ENCODE measurements at regions not wholly inside any gene's neighbourhood (a gene's known extent, or its start where the extent isn't known, plus 50 kb on each side); places are given as distances from the start of the nearest gene placed in this dataset.
"Not testable (repeated sequence)": the region's sequence is repeated elsewhere in the genome, so short reads cannot be mapped to it uniquely, and the experiment has no call there.

DNA sequence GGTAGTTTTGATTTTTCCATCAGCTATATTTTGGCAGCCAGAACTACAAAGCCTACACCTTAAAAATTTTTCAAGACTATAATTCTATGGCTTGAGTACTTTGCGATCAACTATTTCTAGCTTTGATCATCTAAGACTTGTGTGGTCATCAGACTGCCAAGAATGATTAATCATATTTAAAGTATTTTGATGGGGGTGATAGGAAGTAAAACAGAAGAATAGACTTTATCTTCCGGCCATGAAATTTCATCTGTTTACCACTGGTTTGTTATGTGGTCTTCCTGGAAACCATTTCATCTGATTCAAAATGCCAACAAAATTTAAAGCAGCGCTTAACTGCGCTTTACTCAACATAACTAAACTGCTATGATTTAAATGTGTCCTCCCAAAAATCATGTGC, 706.8 kb downstream of the TRHDE start:
- 92 to 97% (median 93%) methylated on average over 4 of the region's 4 CpGs for WGBS, 3 donors
- no peaks in the 10 kb centered on the region for H3K27me3 ChIP-seq (ENCODE audit: insufficient read depth in 3 of 3, low read length in 2 of 3)
- H3K4me3 ChIP-seq: no peak overlapping the region
- ATAC-seq: no peak
- no peaks in the 10 kb centered on the region for H3K4me1 ChIP-seq
- intact Hi-C loops (cut with DNase I): no loop called here
- no peak for DNase-seq
- H3K36me3 ChIP-seq (ENCODE audit: insufficient read depth in 1 of 2, low read depth in 1 of 2): no peaks in the 10 kb centered on the region
- TF ChIP-seq, protein P1, sequence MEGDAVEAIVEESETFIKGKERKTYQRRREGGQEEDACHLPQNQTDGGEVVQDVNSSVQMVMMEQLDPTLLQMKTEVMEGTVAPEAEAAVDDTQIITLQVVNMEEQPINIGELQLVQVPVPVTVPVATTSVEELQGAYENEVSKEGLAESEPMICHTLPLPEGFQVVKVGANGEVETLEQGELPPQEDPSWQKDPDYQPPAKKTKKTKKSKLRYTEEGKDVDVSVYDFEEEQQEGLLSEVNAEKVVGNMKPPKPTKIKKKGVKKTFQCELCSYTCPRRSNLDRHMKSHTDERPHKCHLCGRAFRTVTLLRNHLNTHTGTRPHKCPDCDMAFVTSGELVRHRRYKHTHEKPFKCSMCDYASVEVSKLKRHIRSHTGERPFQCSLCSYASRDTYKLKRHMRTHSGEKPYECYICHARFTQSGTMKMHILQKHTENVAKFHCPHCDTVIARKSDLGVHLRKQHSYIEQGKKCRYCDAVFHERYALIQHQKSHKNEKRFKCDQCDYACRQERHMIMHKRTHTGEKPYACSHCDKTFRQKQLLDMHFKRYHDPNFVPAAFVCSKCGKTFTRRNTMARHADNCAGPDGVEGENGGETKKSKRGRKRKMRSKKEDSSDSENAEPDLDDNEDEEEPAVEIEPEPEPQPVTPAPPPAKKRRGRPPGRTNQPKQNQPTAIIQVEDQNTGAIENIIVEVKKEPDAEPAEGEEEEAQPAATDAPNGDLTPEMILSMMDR (IDR thresholded peaks at IDR 0.05): no peak
- no peak overlapping the region for H3K27ac ChIP-seq
- no peaks in the 10 kb centered on the region for H3K9me3 ChIP-seq

DNA sequence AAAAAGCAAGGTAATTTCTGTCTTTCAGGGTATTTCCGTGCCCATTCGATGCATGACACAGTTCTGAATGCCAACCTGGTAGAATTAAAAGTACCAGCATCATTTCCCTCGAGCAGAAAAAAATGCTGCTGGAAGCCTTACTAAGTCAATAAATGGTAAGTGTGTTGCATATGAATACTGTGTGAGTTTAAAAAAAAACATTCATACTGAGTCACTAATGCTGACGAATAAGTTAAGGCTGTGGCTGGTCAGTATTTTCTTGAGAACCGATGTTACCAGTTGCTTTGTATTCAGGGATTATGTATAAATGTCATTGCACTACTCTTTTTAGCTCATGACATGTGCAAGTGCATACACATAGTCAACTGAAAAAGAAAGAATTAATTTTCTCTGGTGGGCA, 710.2 kb downstream of the TRHDE start:
- DNase-seq (no peak), ATAC-seq (no peak)
- Histone ChIP-seq H3K9me3 (no peaks in the 10 kb centered on the region), H3K27ac (no peak overlapping the region), H3K4me3 (no peak overlapping the region), H3K4me1 (no peaks in the 10 kb centered on the region), H3K27me3 (ENCODE audit: insufficient read depth in 3 of 3, low read length in 2 of 3) (no peaks in the 10 kb centered on the region), H3K36me3 (ENCODE audit: insufficient read depth in 1 of 2, low read depth in 1 of 2) (no peaks in the 10 kb centered on the region)
- intact Hi-C loops (cut with DNase I): no loop called here
- 79 to 82% (median 81%) methylated on average over 5 of the region's 5 CpGs for WGBS, 3 donors
- TF ChIP-seq, protein P1 (IDR thresholded peaks at IDR 0.05): no peak

DNA sequence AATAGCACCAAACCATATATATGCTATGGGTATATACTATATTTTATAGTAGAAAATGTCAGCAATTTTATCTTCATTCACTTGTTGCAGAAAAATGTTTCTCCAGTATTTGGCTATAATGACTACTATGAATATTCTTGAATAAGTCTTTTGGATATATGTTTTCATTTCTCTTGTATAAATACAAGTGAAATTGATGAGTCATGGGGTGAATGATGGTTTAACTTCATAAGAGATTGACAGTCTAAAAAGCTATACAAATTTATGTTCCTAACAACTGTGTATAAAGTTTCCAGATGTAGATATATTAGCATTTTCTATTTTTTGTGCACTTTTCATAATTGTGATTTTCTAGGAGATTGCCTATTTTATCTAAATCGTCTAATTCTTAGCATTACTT, 714.8 kb downstream of the TRHDE start:
- DNase-seq (no peak), ATAC-seq (no peak)
- no peaks in the 10 kb centered on the region for H3K4me1 ChIP-seq
- no peaks in the 10 kb centered on the region for H3K9me3 ChIP-seq
- WGBS, 3 donors: 72 to 92% (median 84%) methylated on average over 1 of the region's 1 CpG
- H3K36me3 ChIP-seq (ENCODE audit: insufficient read depth in 1 of 2, low read depth in 1 of 2): no peaks in the 10 kb centered on the region
- no peak overlapping the region for H3K27ac ChIP-seq
- no peaks in the 10 kb centered on the region for H3K27me3 ChIP-seq (ENCODE audit: insufficient read depth in 3 of 3, low read length in 2 of 3)
- intact Hi-C loops (cut with DNase I): no loop called here
- H3K4me3 ChIP-seq: no peak overlapping the region
- TF ChIP-seq, protein P1 (IDR thresholded peaks at IDR 0.05): no peak

DNA sequence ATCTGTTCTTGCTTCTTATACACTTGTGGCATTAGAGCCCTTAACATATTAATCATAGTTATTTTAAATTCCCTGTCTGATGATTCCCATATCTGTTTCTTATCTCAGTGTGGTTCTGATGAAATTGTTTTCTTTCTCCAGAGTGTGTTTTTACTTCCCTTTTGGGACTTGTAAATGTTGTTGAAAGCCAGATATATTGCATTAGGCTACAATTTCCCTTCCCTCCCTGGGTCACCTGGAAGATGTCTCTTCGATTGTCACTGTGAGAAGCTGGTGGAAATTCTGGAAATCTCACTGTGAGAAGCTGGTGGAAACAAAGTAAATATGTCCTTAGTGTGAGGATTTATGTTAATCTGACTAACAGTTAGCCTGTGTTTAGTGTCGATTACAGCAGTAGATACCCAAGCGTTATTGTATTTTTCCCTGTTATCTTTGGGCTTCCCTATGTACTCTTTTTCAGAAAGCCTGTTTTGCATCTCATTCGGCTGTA, 717.3 kb downstream of the TRHDE start:
- ATAC-seq (no peak), DNase-seq (no peak)
- H3K27me3 ChIP-seq (ENCODE audit: insufficient read depth in 3 of 3, low read length in 2 of 3): no peaks in the 10 kb centered on the region
- H3K36me3 ChIP-seq (ENCODE audit: insufficient read depth in 1 of 2, low read depth in 1 of 2): no peaks in the 10 kb centered on the region
- H3K27ac ChIP-seq: no peak overlapping the region
- H3K4me3 ChIP-seq: no peak overlapping the region
- no peaks in the 10 kb centered on the region for H3K4me1 ChIP-seq
- TF ChIP-seq, protein P1 (IDR thresholded peaks at IDR 0.05): no peak
- intact Hi-C loops (cut with DNase I): no loop called here
- WGBS, 3 donors: 58 to 65% (median 64%) methylated on average over 4 of the region's 4 CpGs
- no peaks in the 10 kb centered on the region for H3K9me3 ChIP-seq

DNA sequence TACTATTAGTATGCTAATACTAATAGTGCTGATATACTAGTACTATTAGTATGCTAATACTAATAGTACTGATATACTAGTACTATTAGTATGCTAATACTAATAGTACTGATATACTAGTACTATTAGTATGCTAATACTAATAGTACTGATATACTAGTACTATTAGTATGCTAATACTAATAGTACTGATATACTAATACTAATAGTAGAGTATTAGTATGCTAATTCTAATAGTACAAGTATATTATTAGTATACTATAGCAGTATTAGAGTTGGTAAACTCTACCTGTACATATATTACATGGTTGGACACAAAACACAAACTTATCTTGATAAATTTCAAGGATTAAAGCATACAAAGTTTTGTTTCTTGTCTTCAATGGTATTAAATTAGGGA, 722.9 kb downstream of the TRHDE start:
- H3K27me3 ChIP-seq (ENCODE audit: insufficient read depth in 3 of 3, low read length in 2 of 3); H3K4me1 ChIP-seq; intact Hi-C loops (cut with DNase I); ATAC-seq; H3K36me3 ChIP-seq (ENCODE audit: insufficient read depth in 1 of 2, low read depth in 1 of 2); H3K4me3 ChIP-seq; DNase-seq; H3K9me3 ChIP-seq; H3K27ac ChIP-seq: not testable (repeated sequence)

Data from psoas muscle (tissue), 7 donors.